ENCODE measurements at regions not wholly inside any gene's neighbourhood (a gene's known extent, or its start where the extent isn't known, plus 50 kb on each side); places are given as distances from the start of the nearest gene placed in this dataset.
A peak's percentile ranks its signal among the peaks of the same experiment; 100 is the strongest.

DNA sequence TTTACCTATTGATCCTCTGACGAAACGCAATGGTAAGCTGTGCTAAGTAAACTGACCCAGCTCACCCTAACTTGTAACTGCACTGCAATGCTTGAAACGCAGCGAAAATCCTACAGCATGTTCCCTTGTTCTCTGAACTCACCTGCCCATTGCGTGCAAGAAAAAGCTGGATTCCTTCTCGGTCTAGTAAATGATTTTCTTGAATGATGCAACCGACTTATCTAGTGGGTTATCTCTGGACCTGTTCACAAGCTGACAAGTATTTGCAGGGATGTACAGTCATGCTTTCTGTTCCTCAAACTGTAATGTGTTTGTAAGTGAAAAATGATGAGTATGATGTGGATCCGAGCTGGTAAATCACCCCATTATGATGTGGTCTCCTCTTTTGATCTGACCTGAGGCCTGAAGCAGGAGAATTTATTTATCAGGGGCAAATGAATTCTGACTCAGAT lies 140.1 kb downstream of the BTC start:
- 56% methylated on average over 8 of the region's 8 CpGs for WGBS
- DNase-seq (ENCODE audit: extremely low spot score): no peak
- H3K36me3 ChIP-seq (ENCODE audit: insufficient read depth): no peaks in the 10 kb centered on the region
- no peak overlapping the region for H3K27ac ChIP-seq (ENCODE audit: low read depth)
- H3K4me3 ChIP-seq (ENCODE audit: low read depth, low read length): no peak overlapping the region
- no peaks in the 10 kb centered on the region for H3K4me1 ChIP-seq (ENCODE audit: insufficient read depth)

DNA sequence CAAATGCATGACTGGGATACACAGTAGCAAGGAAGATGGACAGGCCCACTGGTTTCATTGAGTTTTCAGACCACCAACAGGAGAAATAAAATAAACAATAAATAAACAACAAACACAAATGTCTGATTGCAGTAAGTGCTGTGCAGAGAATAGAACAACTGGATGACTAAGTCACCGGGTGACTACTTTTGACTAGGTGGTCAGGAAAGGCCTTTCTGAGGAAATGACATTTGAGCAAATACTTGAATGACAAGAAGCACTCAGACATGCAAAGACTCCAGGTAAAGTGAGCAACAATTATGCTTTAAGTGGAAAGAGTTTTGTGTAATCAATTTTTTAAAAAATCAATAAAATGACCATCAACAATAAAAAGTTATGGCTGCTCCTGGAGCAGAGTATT lies 137.7 kb downstream of the BTC start:
- H3K36me3 ChIP-seq (ENCODE audit: insufficient read depth): no peaks in the 10 kb centered on the region
- no peak overlapping the region for H3K4me3 ChIP-seq (ENCODE audit: low read depth, low read length)
- no peak for DNase-seq (ENCODE audit: extremely low spot score)
- 99% methylated on average over 1 of the region's 1 CpG for WGBS
- H3K27ac ChIP-seq (ENCODE audit: low read depth): no peak overlapping the region
- H3K4me1 ChIP-seq (ENCODE audit: insufficient read depth): no peaks in the 10 kb centered on the region

DNA sequence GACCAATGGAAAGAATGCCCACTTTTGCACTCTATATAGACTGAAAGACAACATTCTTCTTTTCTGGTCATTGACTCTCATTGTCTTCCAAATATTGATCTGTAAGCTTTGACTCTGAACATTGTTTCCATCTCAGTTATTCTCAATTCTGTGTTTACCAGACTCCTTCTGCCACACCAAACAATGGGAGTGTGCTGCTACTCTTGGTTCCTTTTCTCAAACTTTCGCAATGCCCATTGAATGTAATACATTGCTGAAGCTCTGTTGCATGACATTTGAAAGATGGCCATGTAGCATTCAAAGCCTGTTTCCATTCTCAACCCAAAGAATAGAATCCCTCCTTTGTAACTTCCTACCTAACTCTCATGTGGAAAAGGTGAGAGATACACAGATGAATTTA lies 136.2 kb downstream of the BTC start:
- Histone ChIP-seq H3K4me3 (ENCODE audit: low read depth, low read length) (no peak overlapping the region), H3K36me3 (ENCODE audit: insufficient read depth) (no peaks in the 10 kb centered on the region), H3K27ac (ENCODE audit: low read depth) (no peak overlapping the region), H3K4me1 (ENCODE audit: insufficient read depth) (no peaks in the 10 kb centered on the region)
- no peak for DNase-seq (ENCODE audit: extremely low spot score)
- WGBS: 95% methylated on average over 1 of the region's 1 CpG

- 61% methylated on average over 3 of the region's 3 CpGs for WGBS
- Histone ChIP-seq H3K4me3 (ENCODE audit: low read depth, low read length) (no peak overlapping the region), H3K4me1 (ENCODE audit: insufficient read depth) (no peaks in the 10 kb centered on the region), H3K27ac (ENCODE audit: low read depth) (no peak overlapping the region), H3K36me3 (ENCODE audit: insufficient read depth) (no peaks in the 10 kb centered on the region)
- peak; percentile 32 for DNase-seq (ENCODE audit: extremely low spot score)
Measured at GRCh38 chr4:74659576-74660411, 134.5 kb downstream of the BTC start.

DNA sequence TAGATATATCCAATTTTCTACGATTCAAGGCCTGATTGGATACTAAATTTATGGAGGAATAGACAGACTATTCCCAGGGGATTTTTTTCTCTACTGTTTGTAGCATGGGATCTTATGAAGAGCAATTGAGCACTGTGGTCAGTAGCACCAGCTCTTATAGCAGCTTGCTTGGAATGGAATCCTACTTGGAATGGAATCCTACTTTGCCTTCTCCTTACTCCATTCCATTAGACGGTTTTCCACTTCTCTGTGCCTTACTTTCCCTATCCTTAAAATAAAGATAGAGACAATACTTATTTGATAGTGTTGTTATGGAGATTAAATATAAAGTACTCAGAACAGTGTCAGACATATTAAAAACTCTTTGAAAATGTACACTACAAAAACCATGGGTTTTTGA lies 133.5 kb downstream of the BTC start:
- H3K36me3 ChIP-seq (ENCODE audit: insufficient read depth): no peaks in the 10 kb centered on the region
- no peak for DNase-seq (ENCODE audit: extremely low spot score)
- no peaks in the 10 kb centered on the region for H3K4me1 ChIP-seq (ENCODE audit: insufficient read depth)
- no peak overlapping the region for H3K27ac ChIP-seq (ENCODE audit: low read depth)
- H3K4me3 ChIP-seq (ENCODE audit: low read depth, low read length): no peak overlapping the region
- WGBS: 92% methylated on average over 2 of the region's 2 CpGs

- no peak overlapping the region for H3K27ac ChIP-seq (ENCODE audit: low read depth)
- WGBS: 86% methylated on average over 2 of the region's 2 CpGs
Measured at GRCh38 chr4:74661427-74662201, 132.7 kb downstream of the BTC start.

GRCh38 chr4:74663631-74664030 lies 130.7 kb downstream of the BTC start:
- Histone ChIP-seq H3K36me3 (ENCODE audit: insufficient read depth) (no peaks in the 10 kb centered on the region), H3K27ac (ENCODE audit: low read depth) (no peak overlapping the region), H3K4me3 (ENCODE audit: low read depth, low read length) (no peak overlapping the region), H3K4me1 (ENCODE audit: insufficient read depth) (no peaks in the 10 kb centered on the region)
- no peak for DNase-seq (ENCODE audit: extremely low spot score)

More at GRCh38 chr4:74661427-74662201, 132.7 kb downstream of the BTC start:
- H3K36me3 ChIP-seq (ENCODE audit: insufficient read depth): no peaks in the 10 kb centered on the region
- DNase-seq (ENCODE audit: extremely low spot score): no peak
- H3K4me1 ChIP-seq (ENCODE audit: insufficient read depth): no peaks in the 10 kb centered on the region
- no peak overlapping the region for H3K4me3 ChIP-seq (ENCODE audit: low read depth, low read length)

DNA sequence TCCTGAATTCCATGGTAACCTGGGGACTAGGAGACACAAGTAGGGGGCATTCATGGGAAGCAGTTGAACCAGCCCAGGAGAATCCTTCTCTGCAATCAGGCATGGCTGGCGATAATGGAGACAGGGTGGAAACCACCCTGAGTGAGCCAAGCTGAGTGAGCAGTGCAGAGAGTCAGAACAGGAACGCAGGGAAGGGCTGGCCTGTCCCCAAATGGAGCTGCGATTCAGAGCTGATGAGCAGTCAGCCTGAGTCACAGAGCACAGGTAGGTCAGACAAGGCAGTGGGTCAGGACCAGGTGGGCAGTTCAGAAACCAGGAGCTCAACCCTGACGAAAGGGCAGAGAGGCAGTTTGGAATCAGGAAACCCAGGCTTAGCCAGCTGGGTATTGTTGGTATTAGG lies 129.0 kb downstream of the BTC start:
- H3K4me1 ChIP-seq (ENCODE audit: insufficient read depth): no peaks in the 10 kb centered on the region
- 83% methylated on average over 4 of the region's 4 CpGs for WGBS
- no peaks in the 10 kb centered on the region for H3K36me3 ChIP-seq (ENCODE audit: insufficient read depth)
- no peak overlapping the region for H3K27ac ChIP-seq (ENCODE audit: low read depth)
- H3K4me3 ChIP-seq (ENCODE audit: low read depth, low read length): no peak overlapping the region
- no peak for DNase-seq (ENCODE audit: extremely low spot score)

GRCh38 chr4:74665876-74666275 lies 128.4 kb downstream of the BTC start:
- Histone ChIP-seq H3K27ac (ENCODE audit: low read depth) (no peak overlapping the region), H3K4me3 (ENCODE audit: low read depth, low read length) (no peak overlapping the region), H3K4me1 (ENCODE audit: insufficient read depth) (no peaks in the 10 kb centered on the region), H3K36me3 (ENCODE audit: insufficient read depth) (no peaks in the 10 kb centered on the region)
- WGBS: 87% methylated on average over 3 of the region's 3 CpGs
- no peak for DNase-seq (ENCODE audit: extremely low spot score)

DNA sequence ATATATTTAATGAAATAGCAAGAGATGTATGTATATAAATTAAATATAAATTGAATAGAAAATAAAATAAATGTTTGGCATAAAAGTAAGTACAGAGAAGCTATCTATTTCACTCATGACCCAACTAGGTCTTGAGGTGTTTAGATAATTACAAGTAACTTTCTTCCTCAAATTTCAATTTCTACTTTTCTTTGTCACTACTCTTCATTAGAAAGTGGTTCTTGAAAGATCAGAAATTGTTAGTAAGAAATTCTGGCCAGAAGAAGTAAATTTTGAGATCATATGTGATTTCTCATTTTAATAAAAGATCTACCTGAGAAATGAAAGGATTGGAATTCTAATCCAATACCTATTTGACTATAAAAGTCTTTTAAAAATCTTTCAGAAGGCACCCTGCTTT lies 126.9 kb downstream of the BTC start:
- DNase-seq (ENCODE audit: extremely low spot score): no peak
- no peak overlapping the region for H3K4me3 ChIP-seq (ENCODE audit: low read depth, low read length)
- H3K27ac ChIP-seq (ENCODE audit: low read depth): no peak overlapping the region
- H3K36me3 ChIP-seq (ENCODE audit: insufficient read depth): no peaks in the 10 kb centered on the region
- no peaks in the 10 kb centered on the region for H3K4me1 ChIP-seq (ENCODE audit: insufficient read depth)

DNA sequence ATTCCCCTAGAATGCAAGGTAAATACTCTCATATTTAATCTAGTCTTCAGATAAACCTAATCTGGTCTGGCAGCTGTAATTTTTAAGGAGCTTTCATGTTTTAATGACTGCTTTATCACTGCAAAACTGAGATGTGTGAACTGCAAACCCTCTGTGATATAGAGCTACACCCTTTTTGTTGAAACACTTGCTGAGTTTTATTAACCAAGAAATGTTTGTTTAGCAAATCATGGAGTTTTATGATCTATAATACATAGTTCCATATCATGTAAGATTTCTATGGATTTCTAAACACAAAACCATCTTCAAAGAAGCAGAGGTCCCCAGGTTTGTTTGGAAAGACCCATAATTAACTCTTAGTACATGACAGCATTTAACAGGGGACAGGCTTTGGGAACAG lies 126.4 kb downstream of the BTC start:
- H3K4me3 ChIP-seq (ENCODE audit: low read depth, low read length): no peak overlapping the region
- H3K27ac ChIP-seq (ENCODE audit: low read depth): no peak overlapping the region
- H3K36me3 ChIP-seq (ENCODE audit: insufficient read depth): no peaks in the 10 kb centered on the region
- no peaks in the 10 kb centered on the region for H3K4me1 ChIP-seq (ENCODE audit: insufficient read depth)
- DNase-seq (ENCODE audit: extremely low spot score): no peak

DNA sequence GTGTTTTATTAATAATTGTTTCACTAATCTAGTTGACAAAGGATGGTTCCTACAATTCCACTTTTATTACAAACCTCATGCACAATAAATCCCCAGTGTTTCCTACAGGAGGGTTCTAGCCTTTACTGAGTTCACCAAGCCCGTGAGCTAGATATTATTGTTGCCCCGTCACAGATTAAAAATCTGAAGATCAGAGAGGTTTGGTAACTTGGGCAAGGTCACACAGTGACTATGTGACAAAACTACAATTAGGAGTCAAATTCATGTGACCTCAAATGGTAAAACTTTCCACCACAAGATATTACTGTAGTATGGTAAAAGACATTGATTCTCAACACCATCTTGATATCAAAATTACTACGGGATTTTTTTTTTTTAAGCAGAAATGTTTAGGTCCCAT lies 124.6 kb downstream of the BTC start:
- WGBS: 91% methylated on average over 3 of the region's 3 CpGs
- Histone ChIP-seq H3K36me3 (ENCODE audit: insufficient read depth) (no peaks in the 10 kb centered on the region), H3K4me1 (ENCODE audit: insufficient read depth) (no peaks in the 10 kb centered on the region), H3K27ac (ENCODE audit: low read depth) (no peak overlapping the region), H3K4me3 (ENCODE audit: low read depth, low read length) (no peak overlapping the region)
- DNase-seq (ENCODE audit: extremely low spot score): no peak

GRCh38 chr4:74670583-74670982 lies 123.7 kb downstream of the BTC start:
- H3K4me1 ChIP-seq (ENCODE audit: insufficient read depth): no peaks in the 10 kb centered on the region
- no peak for DNase-seq (ENCODE audit: extremely low spot score)
- no peak overlapping the region for H3K27ac ChIP-seq (ENCODE audit: low read depth)
- no peaks in the 10 kb centered on the region for H3K36me3 ChIP-seq (ENCODE audit: insufficient read depth)
- WGBS: 82% methylated on average over 1 of the region's 1 CpG
- H3K4me3 ChIP-seq (ENCODE audit: low read depth, low read length): no peak overlapping the region

DNA sequence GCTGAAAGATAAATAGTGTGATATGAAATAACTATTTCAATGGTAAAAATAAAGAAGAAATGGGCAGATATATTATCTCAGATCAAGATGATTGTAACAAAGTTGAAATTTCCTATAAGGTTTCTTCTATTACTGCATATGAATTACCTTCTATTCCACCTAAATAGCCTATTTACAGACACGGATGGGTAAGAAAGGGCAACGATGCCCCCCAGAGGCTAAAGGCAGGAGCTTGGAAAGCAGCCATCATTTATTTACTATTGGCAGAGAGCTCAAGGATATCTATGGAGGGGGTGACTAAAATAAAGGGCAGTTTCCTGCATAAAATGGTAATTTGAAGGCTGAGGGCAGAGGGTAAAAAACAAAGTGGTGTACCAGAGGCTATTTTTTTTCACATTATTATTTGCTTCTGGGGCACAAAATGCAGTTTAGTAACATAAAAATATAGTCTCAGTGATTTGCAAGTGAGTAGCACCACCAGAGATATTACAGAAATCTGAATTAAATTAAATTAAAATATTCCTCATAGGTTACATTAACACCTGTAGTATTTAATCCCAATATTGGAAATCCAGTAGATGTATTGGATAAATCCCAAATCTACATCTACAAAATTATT lies 123.1 kb downstream of the BTC start:
- DNase-seq (ENCODE audit: extremely low spot score): no peak
- H3K27ac ChIP-seq (ENCODE audit: low read depth): no peak overlapping the region
- no peaks in the 10 kb centered on the region for H3K36me3 ChIP-seq (ENCODE audit: insufficient read depth)
- no peaks in the 10 kb centered on the region for H3K4me1 ChIP-seq (ENCODE audit: insufficient read depth)
- 3% methylated on average over 2 of the region's 2 CpGs for WGBS
- no peak overlapping the region for H3K4me3 ChIP-seq (ENCODE audit: low read depth, low read length)

Data from urinary bladder (tissue), 3 donors.